ENCODE measurements at regions not wholly inside any gene's neighbourhood (a gene's known extent, or its start where the extent isn't known, plus 50 kb on each side); places are given as distances from the start of the nearest gene placed in this dataset.

DNA sequence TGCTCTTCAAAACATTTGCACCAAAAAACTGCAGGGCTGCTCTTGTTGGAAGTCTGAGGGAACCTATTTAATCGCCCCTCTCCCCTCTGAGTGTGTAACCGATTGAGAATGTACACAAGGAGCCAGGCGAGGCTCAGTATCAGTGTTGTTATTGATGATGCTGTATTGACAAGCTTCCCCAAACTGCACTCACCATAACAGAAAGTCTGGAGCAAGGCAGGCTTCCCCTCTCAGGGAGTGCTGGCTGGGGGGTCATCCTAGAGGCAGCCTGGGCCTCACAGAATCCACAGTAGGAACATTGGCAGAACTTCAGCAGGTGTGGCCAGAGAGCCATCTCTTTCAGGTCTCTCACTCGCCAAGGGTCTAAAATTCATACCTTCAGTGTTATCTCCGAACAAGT is 58.1 kb upstream of the TUNAR start:
- no peaks in the 10 kb centered on the region for H3K9me3 ChIP-seq
- H3K27ac ChIP-seq, result no peak overlapping the region
- no peaks in the 10 kb centered on the region for H3K27me3 ChIP-seq
- TF ChIP-seq, protein P1, sequence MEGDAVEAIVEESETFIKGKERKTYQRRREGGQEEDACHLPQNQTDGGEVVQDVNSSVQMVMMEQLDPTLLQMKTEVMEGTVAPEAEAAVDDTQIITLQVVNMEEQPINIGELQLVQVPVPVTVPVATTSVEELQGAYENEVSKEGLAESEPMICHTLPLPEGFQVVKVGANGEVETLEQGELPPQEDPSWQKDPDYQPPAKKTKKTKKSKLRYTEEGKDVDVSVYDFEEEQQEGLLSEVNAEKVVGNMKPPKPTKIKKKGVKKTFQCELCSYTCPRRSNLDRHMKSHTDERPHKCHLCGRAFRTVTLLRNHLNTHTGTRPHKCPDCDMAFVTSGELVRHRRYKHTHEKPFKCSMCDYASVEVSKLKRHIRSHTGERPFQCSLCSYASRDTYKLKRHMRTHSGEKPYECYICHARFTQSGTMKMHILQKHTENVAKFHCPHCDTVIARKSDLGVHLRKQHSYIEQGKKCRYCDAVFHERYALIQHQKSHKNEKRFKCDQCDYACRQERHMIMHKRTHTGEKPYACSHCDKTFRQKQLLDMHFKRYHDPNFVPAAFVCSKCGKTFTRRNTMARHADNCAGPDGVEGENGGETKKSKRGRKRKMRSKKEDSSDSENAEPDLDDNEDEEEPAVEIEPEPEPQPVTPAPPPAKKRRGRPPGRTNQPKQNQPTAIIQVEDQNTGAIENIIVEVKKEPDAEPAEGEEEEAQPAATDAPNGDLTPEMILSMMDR (IDR thresholded peaks at IDR 0.05), result no peak
- no peaks in the 10 kb centered on the region for H3K36me3 ChIP-seq
- no peak overlapping the region for H3K4me3 ChIP-seq (ENCODE audit: low read depth in 1 of 2, low read length in 1 of 2)
- no peaks in the 10 kb centered on the region for H3K4me1 ChIP-seq (ENCODE audit: control insufficient read depth in 1 of 2, insufficient read depth in 1 of 2, low read depth in 1 of 2, low read length in 1 of 2)

DNA sequence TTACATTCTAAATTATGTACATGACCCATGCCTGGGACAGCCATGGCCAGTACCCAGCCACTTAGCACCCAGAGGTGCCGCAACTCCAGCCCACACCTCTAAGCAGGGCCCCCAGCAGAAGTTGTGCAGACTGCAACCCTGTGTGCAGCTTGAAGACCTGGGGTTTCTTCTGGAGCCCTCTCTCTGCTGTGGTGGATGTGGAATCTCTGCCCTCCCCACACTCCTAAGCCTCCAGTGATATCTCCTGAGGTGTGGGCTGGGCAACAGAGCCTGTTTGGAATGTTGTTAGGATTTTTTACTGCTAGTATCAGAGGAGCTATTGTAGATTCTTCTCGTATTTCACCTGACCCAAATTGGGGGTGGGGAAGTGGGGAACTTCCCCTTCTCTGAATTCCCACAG is 59.4 kb upstream of the TUNAR start:
- H3K4me1 ChIP-seq (ENCODE audit: control insufficient read depth in 1 of 2, insufficient read depth in 1 of 2, low read depth in 1 of 2, low read length in 1 of 2), result no peaks in the 10 kb centered on the region
- no peak overlapping the region for H3K27ac ChIP-seq
- no peaks in the 10 kb centered on the region for H3K9me3 ChIP-seq
- H3K27me3 ChIP-seq, result no peaks in the 10 kb centered on the region
- no peak overlapping the region for H3K4me3 ChIP-seq (ENCODE audit: low read depth in 1 of 2, low read length in 1 of 2)
- TF ChIP-seq, protein P1 (IDR thresholded peaks at IDR 0.05), result no peak
- no peaks in the 10 kb centered on the region for H3K36me3 ChIP-seq

GRCh38 chr14:95816539-95816938 is 60.1 kb upstream of the TUNAR start:
- Histone ChIP-seq H3K4me3 (ENCODE audit: low read depth in 1 of 2, low read length in 1 of 2) (no peak overlapping the region), H3K9me3 (no peaks in the 10 kb centered on the region), H3K27ac (no peak overlapping the region), H3K4me1 (ENCODE audit: control insufficient read depth in 1 of 2, insufficient read depth in 1 of 2, low read depth in 1 of 2, low read length in 1 of 2) (no peaks in the 10 kb centered on the region), H3K27me3 (no peaks in the 10 kb centered on the region), H3K36me3 (no peaks in the 10 kb centered on the region)
- TF ChIP-seq, protein P1 (IDR thresholded peaks at IDR 0.05), result no peak

DNA sequence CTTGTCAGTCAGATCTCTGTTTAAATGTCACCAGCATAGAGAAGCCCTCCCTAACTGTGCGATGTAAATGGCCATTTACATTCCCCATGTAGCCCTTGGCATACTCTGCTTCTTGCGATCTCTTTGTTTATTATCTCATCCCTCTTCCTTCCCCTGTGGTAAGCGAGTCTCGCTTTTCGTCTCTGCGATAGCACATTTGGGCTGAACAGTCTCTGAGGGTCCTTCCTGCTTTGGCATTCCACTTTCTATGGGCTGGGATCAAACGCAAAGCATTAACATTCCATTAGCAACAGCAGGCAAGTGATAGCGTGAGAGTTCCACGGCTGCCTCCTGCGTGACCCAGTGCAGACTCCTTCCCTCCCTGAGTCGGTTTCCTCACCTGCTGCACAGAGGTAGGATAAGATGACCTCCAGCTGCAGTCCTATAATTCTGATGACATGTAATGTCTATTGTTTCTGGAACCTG is 61.4 kb upstream of the TUNAR start:
- Histone ChIP-seq H3K9me3 (no peaks in the 10 kb centered on the region), H3K27me3 (no peaks in the 10 kb centered on the region), H3K36me3 (no peaks in the 10 kb centered on the region), H3K4me3 (ENCODE audit: low read depth in 1 of 2, low read length in 1 of 2) (no peak overlapping the region), H3K4me1 (ENCODE audit: control insufficient read depth in 1 of 2, insufficient read depth in 1 of 2, low read depth in 1 of 2, low read length in 1 of 2) (no peaks in the 10 kb centered on the region), H3K27ac (no peak overlapping the region)
- TF ChIP-seq, protein P1 (IDR thresholded peaks at IDR 0.05), result no peak

GRCh38 chr14:95814363-95815225 is 62.0 kb upstream of the TUNAR start:
- Histone ChIP-seq H3K27me3 (no peaks in the 10 kb centered on the region), H3K27ac (no peak overlapping the region), H3K4me3 (ENCODE audit: low read depth in 1 of 2, low read length in 1 of 2) (no peak overlapping the region), H3K4me1 (ENCODE audit: control insufficient read depth in 1 of 2, insufficient read depth in 1 of 2, low read depth in 1 of 2, low read length in 1 of 2) (no peaks in the 10 kb centered on the region), H3K9me3 (no peaks in the 10 kb centered on the region), H3K36me3 (no peaks in the 10 kb centered on the region)
- TF ChIP-seq, protein P1 (IDR thresholded peaks at IDR 0.05), result no peak
